ENCODE measurements at regions not wholly inside any gene's neighbourhood (a gene's known extent, or its start where the extent isn't known, plus 50 kb on each side); places are given as distances from the start of the nearest gene placed in this dataset.
"Not testable (repeated sequence)": the region's sequence is repeated elsewhere in the genome, so short reads cannot be mapped to it uniquely, and the experiment has no call there.

- not testable (repeated sequence) for H2AK5ac ChIP-seq (ENCODE audit: low read length, severe bottlenecking); H3K36me3 ChIP-seq (ENCODE audit: control insufficient read depth in 1 of 2, insufficient read depth in 2 of 2, low read depth in 1 of 2, low read length in 2 of 2); H2BK15ac ChIP-seq (ENCODE audit: low read depth, poor library complexity, severe bottlenecking); H3K79me1 ChIP-seq (replicated peaks; ENCODE audit: low read length, poor library complexity, severe bottlenecking); H3K4me1 ChIP-seq (ENCODE audit: control insufficient read depth, insufficient read depth, low read depth, low read length); H4K91ac ChIP-seq (ENCODE audit: low read length); H2BK12ac ChIP-seq (ENCODE audit: low read length in 2 of 2); H3K9ac ChIP-seq (ENCODE audit: low read length); H3K9me3 ChIP-seq (ENCODE audit: control insufficient read depth, low read length); H3K27me3 ChIP-seq (ENCODE audit: control insufficient read depth in 1 of 2, insufficient read depth in 1 of 2, low read length in 2 of 2); H3K4me2 ChIP-seq (ENCODE audit: low read length, poor library complexity, severe bottlenecking); H2BK120ac ChIP-seq (ENCODE audit: low read depth, low read length); DNase-seq; H4K8ac ChIP-seq (ENCODE audit: low read length); H3K23ac ChIP-seq (ENCODE audit: low read length in 2 of 2); H2BK5ac ChIP-seq (ENCODE audit: low read depth, low read length, poor library complexity, severe bottlenecking); H3K18ac ChIP-seq (ENCODE audit: low read depth in 1 of 2, low read length in 2 of 2); H2AFZ ChIP-seq (ENCODE audit: low read depth, low read length); H3K14ac ChIP-seq (ENCODE audit: low read length in 2 of 2); H3K4ac ChIP-seq (ENCODE audit: low read depth in 1 of 2, low read length in 2 of 2); H3K27ac ChIP-seq (ENCODE audit: low read length, poor library complexity, severe bottlenecking); H3K4me3 ChIP-seq (ENCODE audit: insufficient read depth in 1 of 2, low read depth in 1 of 2, low read length in 2 of 2)
- 100% methylated on average over 1 of the region's 3 CpGs for WGBS
Measured at GRCh38 chr1:112829691-112830090, 114.6 kb upstream of the PPM1J start.

- 75% methylated on average over 2 of the region's 2 CpGs for WGBS
- no peaks in the 10 kb centered on the region for H3K4me1 ChIP-seq (ENCODE audit: control insufficient read depth, insufficient read depth, low read depth, low read length)
- H3K9me3 ChIP-seq (ENCODE audit: control insufficient read depth, low read length): no peaks in the 10 kb centered on the region
- no peak overlapping the region for H4K8ac ChIP-seq (ENCODE audit: low read length)
- H2BK15ac ChIP-seq (ENCODE audit: low read depth, poor library complexity, severe bottlenecking): no peak overlapping the region
- no peak overlapping the region for H3K4me2 ChIP-seq (ENCODE audit: low read length, poor library complexity, severe bottlenecking)
- no peak overlapping the region for H2BK5ac ChIP-seq (ENCODE audit: low read depth, low read length, poor library complexity, severe bottlenecking)
- no peak overlapping the region for H4K91ac ChIP-seq (ENCODE audit: low read length)
- no peak overlapping the region for H2BK120ac ChIP-seq (ENCODE audit: low read depth, low read length)
- no peak overlapping the region for H2AK5ac ChIP-seq (ENCODE audit: low read length, severe bottlenecking)
- H2AFZ ChIP-seq (ENCODE audit: low read depth, low read length): no peak overlapping the region
- no peak for DNase-seq
- no peaks in the 10 kb centered on the region for H3K79me1 ChIP-seq (replicated peaks; ENCODE audit: low read length, poor library complexity, severe bottlenecking)
- peaks cover 0 to 4% of the 10 kb centered on the region in 2 experiments for H3K27me3 ChIP-seq (ENCODE audit: control insufficient read depth in 1 of 2, insufficient read depth in 1 of 2, low read length in 2 of 2)
- H2BK12ac ChIP-seq (ENCODE audit: low read length in 2 of 2): no peak overlapping the region
- no peak overlapping the region for H3K14ac ChIP-seq (ENCODE audit: low read length in 2 of 2)
- no peak overlapping the region for H3K4ac ChIP-seq (ENCODE audit: low read depth in 1 of 2, low read length in 2 of 2)
- no peak overlapping the region for H3K23ac ChIP-seq (ENCODE audit: low read length in 2 of 2)
- no peaks in the 10 kb centered on the region for H3K36me3 ChIP-seq (ENCODE audit: control insufficient read depth in 1 of 2, insufficient read depth in 2 of 2, low read depth in 1 of 2, low read length in 2 of 2)
- H3K4me3 ChIP-seq (ENCODE audit: insufficient read depth in 1 of 2, low read depth in 1 of 2, low read length in 2 of 2): no peak overlapping the region
- no peak overlapping the region for H3K27ac ChIP-seq (ENCODE audit: low read length, poor library complexity, severe bottlenecking)
- H3K9ac ChIP-seq (ENCODE audit: low read length): no peak overlapping the region
- H3K18ac ChIP-seq (ENCODE audit: low read depth in 1 of 2, low read length in 2 of 2): no peak overlapping the region
Measured at GRCh38 chr1:112828716-112829115, 113.6 kb upstream of the PPM1J start.

- WGBS: no CpG with 5 or more reads among the region's 1 CpG
- H2AFZ ChIP-seq (ENCODE audit: low read depth, low read length): not testable (repeated sequence)
Measured at GRCh38 chr1:112827391-112827790, 112.3 kb upstream of the PPM1J start.

GRCh38 chr1:112826217-112826944 is 111.2 kb upstream of the PPM1J start:
- Histone ChIP-seq H2BK15ac (ENCODE audit: low read depth, poor library complexity, severe bottlenecking) (no peak overlapping the region), H3K9me3 (ENCODE audit: control insufficient read depth, low read length) (no peaks in the 10 kb centered on the region), H4K8ac (ENCODE audit: low read length) (no peak overlapping the region), H3K27me3 (ENCODE audit: control insufficient read depth in 1 of 2, insufficient read depth in 1 of 2, low read length in 2 of 2) (peaks cover 0 to 4% of the 10 kb centered on the region in 2 experiments), H3K23ac (ENCODE audit: low read length in 2 of 2) (no peak overlapping the region), H2BK5ac (ENCODE audit: low read depth, low read length, poor library complexity, severe bottlenecking) (no peak overlapping the region), H3K4me1 (ENCODE audit: control insufficient read depth, insufficient read depth, low read depth, low read length) (no peaks in the 10 kb centered on the region), H3K4me2 (ENCODE audit: low read length, poor library complexity, severe bottlenecking) (no peak overlapping the region), H3K4ac (ENCODE audit: low read depth in 1 of 2, low read length in 2 of 2) (no peak overlapping the region), H3K36me3 (ENCODE audit: control insufficient read depth in 1 of 2, insufficient read depth in 2 of 2, low read depth in 1 of 2, low read length in 2 of 2) (no peaks in the 10 kb centered on the region), H2BK12ac (ENCODE audit: low read length in 2 of 2) (no peak overlapping the region), H2BK120ac (ENCODE audit: low read depth, low read length) (no peak overlapping the region), H3K9ac (ENCODE audit: low read length) (no peak overlapping the region), H3K14ac (ENCODE audit: low read length in 2 of 2) (no peak overlapping the region), H3K4me3 (ENCODE audit: insufficient read depth in 1 of 2, low read depth in 1 of 2, low read length in 2 of 2) (no peak overlapping the region), H3K18ac (ENCODE audit: low read depth in 1 of 2, low read length in 2 of 2) (no peak overlapping the region), H3K27ac (ENCODE audit: low read length, poor library complexity, severe bottlenecking) (no peak overlapping the region), H3K79me1 (replicated peaks; ENCODE audit: low read length, poor library complexity, severe bottlenecking) (no peaks in the 10 kb centered on the region), H2AFZ (ENCODE audit: low read depth, low read length) (no peak overlapping the region), H2AK5ac (ENCODE audit: low read length, severe bottlenecking) (no peak overlapping the region), H4K91ac (ENCODE audit: low read length) (no peak overlapping the region)
- DNase-seq: no peak
- 54% methylated on average over 15 of the region's 16 CpGs for WGBS

More at GRCh38 chr1:112827391-112827790, 112.3 kb upstream of the PPM1J start:
- not testable (repeated sequence) for H3K18ac ChIP-seq (ENCODE audit: low read depth in 1 of 2, low read length in 2 of 2); H3K14ac ChIP-seq (ENCODE audit: low read length in 2 of 2); H3K27ac ChIP-seq (ENCODE audit: low read length, poor library complexity, severe bottlenecking); H4K91ac ChIP-seq (ENCODE audit: low read length); H3K4me2 ChIP-seq (ENCODE audit: low read length, poor library complexity, severe bottlenecking); DNase-seq; H3K27me3 ChIP-seq (ENCODE audit: control insufficient read depth in 1 of 2, insufficient read depth in 1 of 2, low read length in 2 of 2); H2AK5ac ChIP-seq (ENCODE audit: low read length, severe bottlenecking); H3K36me3 ChIP-seq (ENCODE audit: control insufficient read depth in 1 of 2, insufficient read depth in 2 of 2, low read depth in 1 of 2, low read length in 2 of 2); H3K9me3 ChIP-seq (ENCODE audit: control insufficient read depth, low read length); H3K23ac ChIP-seq (ENCODE audit: low read length in 2 of 2); H3K9ac ChIP-seq (ENCODE audit: low read length); H2BK15ac ChIP-seq (ENCODE audit: low read depth, poor library complexity, severe bottlenecking); H2BK120ac ChIP-seq (ENCODE audit: low read depth, low read length); H2BK12ac ChIP-seq (ENCODE audit: low read length in 2 of 2); H3K4ac ChIP-seq (ENCODE audit: low read depth in 1 of 2, low read length in 2 of 2); H3K4me3 ChIP-seq (ENCODE audit: insufficient read depth in 1 of 2, low read depth in 1 of 2, low read length in 2 of 2); H2BK5ac ChIP-seq (ENCODE audit: low read depth, low read length, poor library complexity, severe bottlenecking); H4K8ac ChIP-seq (ENCODE audit: low read length); H3K79me1 ChIP-seq (replicated peaks; ENCODE audit: low read length, poor library complexity, severe bottlenecking); H3K4me1 ChIP-seq (ENCODE audit: control insufficient read depth, insufficient read depth, low read depth, low read length)
